SW 1271 (cell line): ENCODE measurements at regions not wholly inside any gene's neighbourhood (a gene's known extent, or its start where the extent isn't known, plus 50 kb on each side); places are given as distances from the start of the nearest gene placed in this dataset.
"Not testable (repeated sequence)": the region's sequence is repeated elsewhere in the genome, so short reads cannot be mapped to it uniquely, and the experiment has no call there.

Experiments
- DNase-seq, 2 experiments: peaks; one replicate each; lab custom pipeline; 2025; lab: John Stamatoyannopoulos, UW

DNA sequence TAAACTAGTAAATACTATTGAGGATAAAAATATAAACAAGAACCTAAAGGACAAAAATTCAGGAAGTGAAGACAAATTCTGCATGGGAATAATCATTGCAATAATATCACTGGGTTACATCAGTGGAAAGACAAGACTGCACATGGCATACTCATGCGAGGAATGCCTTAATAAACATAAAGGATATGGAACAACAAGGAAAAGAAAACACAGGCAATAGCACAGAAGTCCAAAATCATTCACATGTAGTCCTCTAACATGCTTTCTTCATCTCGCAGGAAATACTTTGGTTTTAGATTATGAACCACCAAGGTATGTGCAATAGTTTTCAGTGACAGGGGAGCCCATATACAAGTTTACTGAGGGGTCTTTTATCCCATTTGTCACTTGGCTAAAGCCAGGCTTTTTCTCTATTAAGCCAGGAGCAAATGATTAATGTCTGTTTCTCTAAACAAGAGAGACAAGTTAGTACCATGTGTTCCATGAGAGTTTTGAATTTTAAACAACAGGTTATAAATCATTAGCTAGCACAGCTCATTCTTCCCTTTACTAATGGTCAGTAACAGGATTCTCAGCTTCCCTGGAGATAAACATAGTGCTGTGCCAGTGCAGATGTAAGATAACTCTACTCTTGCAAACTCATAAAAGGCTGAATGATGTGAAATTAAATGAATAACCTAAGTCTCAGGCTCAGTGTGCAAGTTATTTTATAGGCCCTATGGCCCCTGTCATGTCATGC is 353.6 kb upstream of the FSIP2 start:
- DNase-seq, result no peak

DNA sequence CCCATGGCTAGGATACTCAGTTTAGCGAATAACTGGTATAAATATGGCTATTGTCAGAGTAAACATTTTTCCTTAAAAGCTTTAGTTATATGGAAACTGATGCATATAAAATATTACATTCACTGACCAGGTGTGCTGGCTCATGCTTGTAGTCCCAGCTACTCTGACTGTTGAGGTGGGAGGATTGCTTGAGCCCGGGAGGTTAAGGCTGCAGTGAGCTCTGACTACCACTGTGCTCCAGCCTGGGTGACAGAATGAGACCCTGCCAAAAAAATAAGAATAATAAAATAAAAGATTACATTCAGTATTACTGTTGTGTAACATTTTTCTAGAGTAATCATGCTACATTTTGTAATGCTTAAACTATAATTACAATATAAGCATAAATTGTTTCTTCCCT is 350.4 kb upstream of the FSIP2 start:
- DNase-seq, result no peak

- no peak for DNase-seq
These were observed 347.1 kb upstream of the FSIP2 start for GRCh38 chr2:185391543-185391942.

- DNase-seq, result no peak
These were observed 345.5 kb upstream of the FSIP2 start for GRCh38 chr2:185393091-185393490.

DNA sequence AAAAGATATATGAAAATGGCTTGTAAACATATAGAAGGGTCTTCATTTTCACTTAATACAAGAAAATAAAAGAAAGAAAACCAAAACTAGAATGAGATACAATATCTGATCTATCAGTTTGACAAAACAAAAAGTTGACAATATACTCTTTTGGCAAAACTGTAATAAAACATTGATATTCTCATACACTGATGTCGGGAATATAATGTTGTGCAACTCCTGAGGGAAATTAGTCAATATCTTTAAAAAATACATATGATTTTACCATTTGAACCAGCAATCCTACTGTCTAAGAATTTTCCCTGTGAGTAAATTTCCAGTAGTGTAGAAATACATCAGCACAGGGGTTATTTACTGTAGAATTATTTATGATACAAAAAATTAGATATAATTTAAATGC is 336.1 kb upstream of the FSIP2 start:
- no peak for DNase-seq

- no peak for DNase-seq
These were observed 334.0 kb upstream of the FSIP2 start for GRCh38 chr2:185404578-185404977.

GRCh38 chr2:185417111-185417510 is 321.5 kb upstream of the FSIP2 start:
- DNase-seq, result no peak

DNA sequence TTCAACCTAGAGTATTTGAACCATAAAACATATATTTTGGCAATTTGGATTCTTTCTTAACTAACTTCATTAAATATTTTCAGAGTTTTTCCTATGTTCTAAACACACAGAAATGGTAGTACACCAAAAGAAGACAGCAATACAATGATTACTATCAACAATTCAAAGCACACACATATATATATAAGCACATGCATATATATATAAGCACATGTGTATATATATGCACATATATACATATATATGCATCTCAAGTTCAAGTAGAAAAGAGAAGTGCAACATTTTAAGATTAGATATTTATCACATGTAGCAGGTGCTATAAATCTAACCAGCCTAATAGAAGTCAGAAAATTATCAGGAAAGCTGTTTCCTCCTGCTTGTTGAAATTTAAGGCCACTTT is 320.9 kb upstream of the FSIP2 start:
- no peak for DNase-seq

DNA sequence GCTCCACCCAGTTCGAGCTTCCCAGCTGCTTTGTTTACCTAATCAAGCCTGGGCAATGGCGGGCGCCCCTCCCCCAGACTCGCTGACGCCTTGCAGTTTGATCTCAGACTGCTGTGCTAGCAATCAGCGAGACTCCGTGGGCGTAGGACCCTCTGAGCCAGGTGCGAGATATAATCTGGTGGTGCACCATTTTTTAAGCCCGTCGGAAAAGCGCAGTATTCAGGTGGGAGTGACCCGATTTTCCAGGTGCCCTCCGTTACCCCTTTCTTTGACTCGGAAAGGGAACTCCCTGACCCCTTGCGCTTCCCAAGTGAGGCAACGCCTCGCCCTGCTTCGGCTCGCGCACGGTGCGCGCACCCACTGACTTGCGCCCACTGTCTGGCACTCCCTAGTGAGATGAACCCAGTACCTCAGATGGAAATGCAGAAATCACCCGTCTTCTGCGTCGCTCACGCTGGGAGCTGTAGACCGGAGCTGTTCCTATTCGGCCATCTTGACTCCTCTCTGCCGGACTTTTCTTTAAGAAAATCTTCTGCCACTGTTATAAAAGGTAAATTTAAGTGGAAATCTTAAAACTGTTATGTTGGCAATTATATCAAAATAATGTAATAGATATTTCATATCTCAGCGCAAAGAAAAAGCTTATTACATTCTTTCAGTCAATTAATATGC is 313.5 kb upstream of the FSIP2 start:
- DNase-seq, result not testable (repeated sequence)

DNA sequence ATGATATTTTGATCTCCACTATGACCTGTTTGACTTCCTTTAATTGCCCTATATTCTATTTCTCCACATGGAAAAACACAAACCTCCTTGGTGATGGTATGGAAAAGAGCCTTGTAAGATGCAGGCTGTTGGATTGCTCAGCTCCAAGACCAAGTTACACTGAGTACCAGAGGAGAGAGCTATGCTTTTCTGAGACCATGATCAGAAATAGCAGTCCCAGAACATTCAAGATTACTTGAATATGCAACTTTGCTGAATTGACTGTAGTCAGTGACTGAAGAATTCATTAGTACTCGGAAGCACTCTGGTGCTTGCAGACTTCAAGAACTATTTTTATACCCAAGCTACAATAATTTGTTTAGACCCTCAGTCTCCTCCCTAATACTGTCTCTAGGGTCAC is 310.6 kb upstream of the FSIP2 start:
- DNase-seq, result no peak

- no peak for DNase-seq
These were observed 304.8 kb upstream of the FSIP2 start for GRCh38 chr2:185433824-185434223.

GRCh38 chr2:185436787-185437372 is 301.7 kb upstream of the FSIP2 start:
- no peak for DNase-seq

DNA sequence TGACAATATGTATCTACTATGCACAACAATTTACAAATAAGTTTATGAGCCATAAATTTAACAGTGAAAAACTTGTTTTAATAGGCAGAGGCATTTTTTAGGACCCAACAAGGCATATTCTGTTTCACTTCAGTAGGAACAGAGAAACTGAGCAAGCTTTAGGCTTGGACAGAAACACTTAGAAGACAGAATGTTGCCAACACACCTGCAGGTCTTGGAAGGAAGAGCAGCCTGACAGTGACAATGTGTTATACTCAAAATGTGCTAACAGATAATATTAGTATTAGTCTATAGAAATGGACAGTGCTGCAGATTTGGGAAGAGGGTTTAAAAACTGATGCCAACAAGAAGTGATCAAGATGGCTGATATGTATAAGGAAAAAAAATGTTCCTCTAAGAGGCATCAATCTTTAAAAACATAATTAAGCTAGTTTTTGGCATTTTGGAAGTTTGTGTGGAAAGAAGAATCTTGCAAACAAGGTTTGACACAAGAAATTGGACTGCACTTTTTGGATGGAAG is 297.1 kb upstream of the FSIP2 start:
- no peak for DNase-seq

- DNase-seq, result no peak
These were observed 282.1 kb upstream of the FSIP2 start for GRCh38 chr2:185456517-185456916.

- no peak for DNase-seq
These were observed 275.1 kb upstream of the FSIP2 start for GRCh38 chr2:185463481-185463880.

DNA sequence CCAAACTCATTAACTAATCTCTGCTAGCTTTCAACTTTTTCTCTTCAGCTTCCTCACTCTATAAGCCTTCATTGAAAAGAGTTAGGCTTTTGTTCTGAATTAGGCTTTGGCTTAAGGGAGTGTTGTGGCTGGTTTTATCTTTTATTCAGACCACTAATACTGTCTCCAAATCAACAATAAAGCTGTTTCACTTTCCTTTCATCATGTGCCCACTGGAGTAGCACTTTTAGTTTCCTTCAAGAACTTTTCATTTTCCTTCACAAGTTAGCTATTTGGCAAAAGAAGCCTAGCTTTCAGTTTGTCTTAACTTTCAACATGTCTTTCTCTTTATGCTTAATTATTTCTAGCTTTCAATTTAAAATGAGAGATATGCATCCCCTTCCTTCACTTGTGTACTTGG is 271.7 kb upstream of the FSIP2 start:
- DNase-seq, result no peak

DNA sequence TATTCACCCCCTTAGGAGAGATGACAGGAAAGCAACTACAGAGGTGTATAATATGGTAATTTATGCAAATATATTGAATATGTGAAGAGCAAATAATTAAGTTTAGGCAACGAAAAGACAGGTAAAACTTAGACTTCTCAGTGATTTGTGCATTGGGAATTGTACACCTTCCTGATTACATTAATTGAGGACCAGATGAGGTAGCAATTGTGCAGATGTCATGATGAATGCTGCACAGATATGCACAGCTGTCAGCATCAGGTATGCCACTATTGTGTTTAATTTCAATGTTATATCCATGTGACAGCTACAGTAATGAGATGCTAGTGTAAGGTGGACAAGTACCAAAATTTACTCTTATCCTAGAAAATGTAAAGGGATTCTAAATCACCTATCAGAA is 267.2 kb upstream of the FSIP2 start:
- no peak for DNase-seq

DNA sequence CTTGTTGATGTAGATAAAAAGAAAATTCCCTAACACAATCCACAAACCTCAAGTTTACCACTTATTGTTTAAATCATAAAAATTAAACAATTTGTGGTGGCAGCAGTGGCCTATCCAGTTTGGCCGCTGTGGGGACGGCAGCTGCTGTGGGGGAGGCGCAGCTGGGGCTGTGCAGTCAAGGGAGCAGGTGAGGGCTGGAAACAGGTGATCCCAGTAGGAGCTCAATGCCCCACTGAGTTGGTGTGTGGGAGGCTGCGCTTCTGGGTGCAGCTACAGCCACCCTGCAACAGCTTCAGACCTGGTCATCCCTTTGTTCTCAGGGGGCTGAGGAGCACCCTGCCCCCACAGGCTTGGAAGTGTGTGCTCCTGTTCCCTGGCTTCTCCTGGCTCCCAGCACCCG is 266.0 kb upstream of the FSIP2 start:
- no peak for DNase-seq

DNA sequence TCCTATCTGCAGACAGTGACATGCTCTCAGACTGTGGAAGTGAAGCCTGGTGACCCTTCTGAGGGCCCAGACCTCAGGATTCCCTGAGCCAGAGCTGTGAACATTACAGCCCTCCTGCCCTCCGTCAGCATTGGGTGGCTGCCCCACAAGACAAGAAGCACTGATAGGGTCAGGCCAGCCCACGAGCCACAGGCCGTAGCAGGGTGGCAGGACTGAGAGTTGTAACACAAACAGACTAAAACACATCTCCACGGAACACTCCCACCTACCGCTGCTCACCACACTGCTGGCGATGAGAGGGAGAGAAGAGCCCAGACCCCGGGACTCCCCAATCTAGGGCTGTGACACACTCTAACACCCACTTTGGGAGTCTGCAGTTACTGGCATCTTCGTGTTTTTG is 264.8 kb upstream of the FSIP2 start:
- DNase-seq, result no peak

GRCh38 chr2:185475914-185476313 is 262.7 kb upstream of the FSIP2 start:
- no peak for DNase-seq

DNA sequence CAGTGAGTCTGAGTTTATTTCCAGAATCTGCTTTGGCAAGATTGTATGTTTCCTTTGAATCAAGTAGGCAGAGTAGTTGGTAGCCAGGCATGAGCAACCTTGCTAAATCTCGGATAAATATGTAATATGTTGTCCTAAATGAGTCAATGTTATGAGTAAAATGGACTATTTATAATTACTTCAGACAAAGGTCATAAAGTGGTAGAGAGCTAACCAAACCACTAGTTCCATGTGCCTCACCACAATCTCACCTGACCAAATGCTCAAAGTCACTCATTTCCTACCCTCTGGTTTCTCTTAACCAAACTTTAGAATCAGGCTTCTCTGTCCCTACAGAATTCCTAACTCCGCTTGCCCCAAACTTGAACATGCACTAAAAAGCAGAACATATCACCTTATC is 261.2 kb upstream of the FSIP2 start:
- DNase-seq, result no peak

GRCh38 chr2:185484602-185485001 is 254.0 kb upstream of the FSIP2 start:
- no peak for DNase-seq

DNA sequence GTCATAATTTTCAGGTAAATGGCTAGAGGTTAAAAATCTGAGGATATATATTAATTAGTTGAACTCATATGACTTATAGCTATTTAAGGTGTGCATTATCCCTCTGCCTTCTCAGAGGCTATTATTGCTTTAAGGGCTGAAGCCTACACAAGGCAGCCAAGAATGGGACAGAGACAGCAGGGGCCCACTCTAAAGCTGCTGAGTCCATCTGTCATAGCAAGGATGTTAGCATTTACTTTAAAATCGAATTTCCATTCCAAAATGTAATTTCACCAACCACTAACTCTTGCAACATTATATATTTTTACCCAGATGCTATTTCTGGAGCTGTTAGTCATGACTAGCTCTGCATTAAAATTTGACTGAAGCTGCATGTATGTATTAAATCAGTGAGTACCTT is 236.3 kb upstream of the FSIP2 start:
- DNase-seq, result no peak
